Nephron progenitor cell (in vitro differentiated cells): ENCODE measurements at regions not wholly inside any gene's neighbourhood (a gene's known extent, or its start where the extent isn't known, plus 50 kb on each side); places are given as distances from the start of the nearest gene placed in this dataset.

Source experiments
- DNase-seq: peaks from one replicate; pipeline ENCODE4 v3.0.0; 2021
- H3K27ac Mint-ChIP-seq: 2 replicates; pipeline ENCODE4 v1.8.0; 2021; ENCODE audit warnings: mild to moderate bottlenecking, moderate library complexity, mixed read lengths
- H3K27me3 Mint-ChIP-seq: 2 replicates; pipeline ENCODE4 v1.8.0; 2021; ENCODE audit warnings: mild to moderate bottlenecking, low read depth, mixed read lengths; ENCODE audit not compliant: poor library complexity
- H3K36me3 Mint-ChIP-seq: 2 replicates; pipeline ENCODE4 v1.8.0; 2021; ENCODE audit warnings: low read depth, mixed read lengths
- H3K4me1 Mint-ChIP-seq: 2 replicates; pipeline ENCODE4 v1.8.0; 2021; ENCODE audit warnings: mixed read lengths
- H3K4me3 Mint-ChIP-seq: 2 replicates; pipeline ENCODE4 v1.8.0; 2021; ENCODE audit warnings: mild to moderate bottlenecking, moderate library complexity, mixed read lengths
- H3K9me3 Mint-ChIP-seq: 2 replicates; pipeline ENCODE4 v1.8.0; 2021; ENCODE audit warnings: mild to moderate bottlenecking, moderate library complexity, mixed read lengths
- CTCF ChIP-seq: fragments of 200-600 bp; sonication (generic); IDR thresholded peaks from 2 replicates; pipeline ENCODE4 v1.5.0; 2021; ENCODE audit warnings: antibody characterized with exemption

- Mint-ChIP-seq H3K27ac (no peak overlapping the region), H3K27me3 (peaks cover 6% of the 10 kb centered on the region), H3K4me1 (no peaks in the 10 kb centered on the region), H3K4me3 (no peak overlapping the region), H3K9me3 (no peaks in the 10 kb centered on the region), H3K36me3 (no peaks in the 10 kb centered on the region)
- TF ChIP-seq CTCF, result no peak
- no peak for DNase-seq
Measured at GRCh38 chr13:95433537-95433936, 119.0 kb upstream of the CLDN10 start.

DNA sequence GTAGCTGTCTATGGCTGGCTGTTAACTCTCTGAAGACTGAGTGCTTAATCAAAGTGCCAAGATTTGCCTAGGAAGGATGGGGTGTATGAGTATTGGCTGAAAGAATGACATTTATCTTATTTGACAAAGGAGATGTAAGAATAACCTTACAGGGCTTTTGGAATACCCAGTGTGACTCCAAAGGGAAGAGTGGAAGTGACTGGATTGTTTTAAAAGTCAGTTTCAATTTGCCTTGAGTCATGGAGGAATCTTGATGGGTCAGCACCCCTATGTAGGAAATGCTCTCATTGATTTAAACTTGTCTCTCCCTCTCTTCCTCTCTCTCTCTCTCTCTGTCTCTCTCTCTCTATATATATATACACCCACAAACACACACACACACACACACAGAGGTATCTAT is 118.4 kb upstream of the CLDN10 start:
- no peak for TF ChIP-seq CTCF
- Mint-ChIP-seq H3K4me1 (no peaks in the 10 kb centered on the region), H3K9me3 (no peaks in the 10 kb centered on the region), H3K27ac (no peak overlapping the region), H3K27me3 (peaks cover 6% of the 10 kb centered on the region), H3K4me3 (no peak overlapping the region), H3K36me3 (no peaks in the 10 kb centered on the region)
- DNase-seq, result no peak

DNA sequence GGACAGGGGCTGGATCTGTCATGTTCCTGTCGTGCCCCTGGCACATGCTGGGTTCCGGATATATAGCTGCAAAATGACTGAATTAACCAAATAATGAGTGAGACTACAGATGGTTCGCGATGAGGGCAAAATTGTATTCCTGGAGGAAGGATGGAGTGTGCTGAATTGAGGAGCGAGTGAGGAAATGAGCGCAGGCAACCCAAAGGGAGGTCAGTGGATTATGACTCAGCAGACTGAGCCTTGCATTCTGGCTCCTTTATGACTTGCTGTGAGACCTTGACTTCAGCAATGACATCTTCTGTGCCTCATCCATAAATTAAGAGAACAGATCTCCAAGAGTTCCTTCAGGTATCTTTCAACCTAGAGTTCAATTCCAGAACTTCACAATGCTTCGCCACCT is 115.0 kb upstream of the CLDN10 start:
- H3K9me3 Mint-ChIP-seq, result no peaks in the 10 kb centered on the region
- H3K36me3 Mint-ChIP-seq, result no peaks in the 10 kb centered on the region
- H3K4me3 Mint-ChIP-seq, result no peak overlapping the region
- peaks cover 6% of the 10 kb centered on the region for H3K27me3 Mint-ChIP-seq
- no peak for DNase-seq
- no peaks in the 10 kb centered on the region for H3K4me1 Mint-ChIP-seq
- no peak for TF ChIP-seq CTCF
- no peak overlapping the region for H3K27ac Mint-ChIP-seq

DNA sequence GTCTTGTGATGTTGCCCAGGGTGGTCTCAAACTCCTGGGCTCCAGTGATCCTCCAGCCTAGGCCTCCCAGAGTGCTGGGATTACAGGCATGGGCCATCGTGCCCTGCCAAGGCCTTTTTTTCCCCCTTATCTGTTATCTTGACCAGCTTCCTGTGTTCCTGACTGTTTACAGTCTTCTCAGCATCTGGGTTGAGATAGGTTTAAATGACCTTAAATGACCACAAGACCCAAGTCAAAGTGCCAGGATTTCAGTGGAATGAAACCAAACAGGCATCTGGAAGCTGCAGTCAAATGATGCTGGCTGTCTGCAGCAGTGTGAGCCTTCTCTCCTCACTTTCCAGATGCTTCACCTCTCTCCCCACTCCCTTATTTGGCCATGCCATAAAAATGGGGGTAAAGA is 114.2 kb upstream of the CLDN10 start:
- Mint-ChIP-seq H3K4me1 (no peaks in the 10 kb centered on the region), H3K27me3 (peaks cover 6% of the 10 kb centered on the region), H3K36me3 (no peaks in the 10 kb centered on the region), H3K27ac (no peak overlapping the region), H3K9me3 (no peaks in the 10 kb centered on the region), H3K4me3 (no peak overlapping the region)
- no peak for DNase-seq
- no peak for TF ChIP-seq CTCF

GRCh38 chr13:95440441-95441088 is 112.0 kb upstream of the CLDN10 start:
- TF ChIP-seq CTCF, result no peak
- no peaks in the 10 kb centered on the region for H3K36me3 Mint-ChIP-seq
- no peak for DNase-seq
- H3K9me3 Mint-ChIP-seq, result no peaks in the 10 kb centered on the region
- H3K27ac Mint-ChIP-seq, result no peak overlapping the region
- H3K27me3 Mint-ChIP-seq, result peaks cover 3% of the 10 kb centered on the region
- no peak overlapping the region for H3K4me3 Mint-ChIP-seq
- H3K4me1 Mint-ChIP-seq, result peaks cover 9% of the 10 kb centered on the region

DNA sequence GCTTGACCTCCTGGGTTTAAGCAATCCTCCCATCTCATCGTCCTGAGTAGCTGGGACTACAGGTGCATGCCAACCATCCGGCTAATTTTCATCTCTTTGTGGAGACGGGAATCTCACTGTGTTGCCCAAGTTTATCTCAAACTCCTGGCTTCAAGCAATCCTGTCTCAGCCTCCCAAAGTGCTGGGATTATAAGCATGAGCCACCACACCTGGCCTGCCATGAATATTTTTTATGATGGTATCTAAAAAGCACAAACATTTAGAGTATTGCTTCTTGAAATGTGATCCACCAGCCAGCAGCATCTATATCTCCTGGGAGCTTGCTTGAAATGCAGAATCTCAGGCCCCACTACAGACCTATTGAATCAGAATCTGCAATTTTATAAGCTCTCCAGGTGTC is 111.2 kb upstream of the CLDN10 start:
- Mint-ChIP-seq H3K27me3 (peaks cover 3% of the 10 kb centered on the region), H3K4me1 (peaks cover 9% of the 10 kb centered on the region), H3K36me3 (no peaks in the 10 kb centered on the region), H3K27ac (no peak overlapping the region), H3K9me3 (no peaks in the 10 kb centered on the region), H3K4me3 (no peak overlapping the region)
- DNase-seq, result no peak
- TF ChIP-seq CTCF, result no peak
